Activated CD4-positive, alpha-beta memory T cell treated with anti-CD3 and anti-CD28 coated beads, Interleukin-2, amount 10 ng/mL, durations not matched to agents 7 days and 5 days (primary cell): ENCODE measurements at regions not wholly inside any gene's neighbourhood (a gene's known extent, or its start where the extent isn't known, plus 50 kb on each side); places are given as distances from the start of the nearest gene placed in this dataset.

ENCODE experiments used
- CTCF ChIA-PET: fragments of 350-600 bp; sonication (Branson Sonifier 250); formaldehyde crosslinking; loops from one replicate; lab custom pipeline; 2021; ENCODE audit warnings: antibody characterized with exemption, inconsistent platforms; lab: Charles Lee
- POLR2A ChIA-PET: fragments of 350-600 bp; sonication (Branson Sonifier 250); formaldehyde crosslinking; loops from one replicate; lab custom pipeline; 2021; ENCODE audit warnings: antibody characterized with exemption; lab: Charles Lee
- DNase-seq: peaks from one replicate; pipeline ENCODE4 v3.0.0-alpha.2; 2020
- H3K27ac Mint-ChIP-seq: one replicate; pipeline ENCODE4 v1.8.0; 2021; ENCODE audit warnings: mild to moderate bottlenecking, mixed read lengths
- H3K27me3 Mint-ChIP-seq: one replicate; pipeline ENCODE4 v1.8.0; 2021; ENCODE audit warnings: mixed read lengths
- H3K36me3 Mint-ChIP-seq: one replicate; pipeline ENCODE4 v1.8.0; 2021; ENCODE audit warnings: low read depth, mixed read lengths
- H3K4me1 Mint-ChIP-seq: one replicate; pipeline ENCODE4 v1.8.0; 2021; ENCODE audit warnings: mixed read lengths
- H3K4me3 Mint-ChIP-seq: one replicate; pipeline ENCODE4 v1.8.0; 2021; ENCODE audit warnings: mild to moderate bottlenecking, mixed read lengths
- H3K9me3 Mint-ChIP-seq: one replicate; pipeline ENCODE4 v1.8.0; 2021; ENCODE audit warnings: mixed read lengths

DNA sequence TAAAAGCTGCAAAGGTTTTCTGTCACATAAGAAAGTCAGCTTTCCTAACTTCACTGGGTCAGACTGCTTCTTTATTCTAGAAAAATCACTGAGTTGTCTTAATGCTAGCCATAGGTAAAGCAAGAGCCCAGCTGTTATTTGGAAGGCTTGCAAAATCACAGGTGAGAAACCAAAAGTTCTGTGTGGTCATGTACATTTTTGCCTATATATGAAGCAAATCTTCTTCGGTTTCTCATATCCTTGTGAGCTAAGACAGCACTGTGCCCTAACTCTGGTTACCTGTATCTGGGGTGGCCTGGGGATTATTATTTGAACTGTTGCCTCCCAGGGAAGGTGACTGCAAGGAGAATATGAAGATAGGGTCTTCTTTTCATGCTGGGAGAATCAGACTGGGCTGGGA, 444.9 kb upstream of the CLINT1 start:
- H3K27ac Mint-ChIP-seq = no peak overlapping the region
- ChIA-PET CTCF (no interaction called here), POLR2A (no interaction called here)
- no peaks in the 10 kb centered on the region for H3K36me3 Mint-ChIP-seq
- no peaks in the 10 kb centered on the region for H3K4me1 Mint-ChIP-seq
- no peaks in the 10 kb centered on the region for H3K9me3 Mint-ChIP-seq
- H3K4me3 Mint-ChIP-seq = no peak overlapping the region
- no peaks in the 10 kb centered on the region for H3K27me3 Mint-ChIP-seq
- no peak for DNase-seq

DNA sequence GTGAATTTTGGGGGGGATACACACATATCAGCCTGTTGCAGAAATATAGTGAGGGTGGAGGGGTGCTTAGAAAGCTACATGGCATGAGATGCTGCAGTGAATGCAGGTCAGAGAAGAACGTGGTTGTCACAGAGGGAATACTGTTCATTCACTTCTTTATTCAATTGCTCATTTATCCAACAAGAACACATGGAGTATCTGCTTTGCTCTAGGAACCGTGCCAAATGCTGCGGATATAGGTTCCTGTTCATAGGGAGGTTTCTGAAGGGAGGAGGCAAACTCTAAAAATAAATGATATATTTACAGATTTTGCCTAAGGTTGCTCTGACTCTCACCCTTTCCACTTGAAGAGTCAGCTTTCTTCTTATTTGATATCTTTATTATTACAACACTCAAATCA, 444.3 kb upstream of the CLINT1 start:
- Mint-ChIP-seq H3K27ac (no peak overlapping the region), H3K9me3 (no peaks in the 10 kb centered on the region), H3K4me3 (no peak overlapping the region), H3K36me3 (no peaks in the 10 kb centered on the region), H3K27me3 (no peaks in the 10 kb centered on the region), H3K4me1 (no peaks in the 10 kb centered on the region)
- no peak for DNase-seq
- CTCF ChIA-PET = no interaction called here
- POLR2A ChIA-PET = no interaction called here

DNA sequence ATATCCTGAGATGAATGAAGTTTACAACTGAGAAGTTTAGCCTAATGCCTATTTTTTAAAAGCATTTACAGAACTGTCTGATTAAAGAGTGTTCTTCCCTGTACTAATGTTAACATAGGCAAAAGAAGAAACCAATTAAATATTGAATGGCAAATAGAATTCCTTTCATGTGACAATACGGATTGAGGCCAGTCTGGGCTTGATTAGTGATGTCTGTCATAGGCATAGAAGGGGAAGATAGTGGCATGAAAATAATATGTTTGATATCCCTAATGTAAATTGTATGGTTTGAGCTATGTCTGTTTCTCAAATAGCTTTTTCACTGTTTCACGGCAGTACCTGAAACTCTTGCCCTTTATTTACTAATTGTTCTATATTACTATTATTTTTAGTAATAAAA, 443.1 kb upstream of the CLINT1 start:
- Mint-ChIP-seq H3K27me3 (no peaks in the 10 kb centered on the region), H3K4me1 (no peaks in the 10 kb centered on the region), H3K4me3 (no peak overlapping the region), H3K27ac (no peak overlapping the region), H3K36me3 (no peaks in the 10 kb centered on the region), H3K9me3 (no peaks in the 10 kb centered on the region)
- CTCF ChIA-PET = no interaction called here
- POLR2A ChIA-PET = no interaction called here
- no peak for DNase-seq

GRCh38 chr5:158301186-158301585, 442.2 kb upstream of the CLINT1 start:
- Mint-ChIP-seq H3K4me3 (no peak overlapping the region), H3K4me1 (no peaks in the 10 kb centered on the region), H3K9me3 (no peaks in the 10 kb centered on the region), H3K36me3 (no peaks in the 10 kb centered on the region), H3K27me3 (no peaks in the 10 kb centered on the region), H3K27ac (no peak overlapping the region)
- CTCF ChIA-PET = no interaction called here
- POLR2A ChIA-PET = no interaction called here
- no peak for DNase-seq

- H3K36me3 Mint-ChIP-seq = no peaks in the 10 kb centered on the region
- H3K4me3 Mint-ChIP-seq = no peak overlapping the region
- H3K9me3 Mint-ChIP-seq = no peaks in the 10 kb centered on the region
- no peaks in the 10 kb centered on the region for H3K27me3 Mint-ChIP-seq
- no peak overlapping the region for H3K27ac Mint-ChIP-seq
- POLR2A ChIA-PET = no interaction called here
- no peak for DNase-seq
- CTCF ChIA-PET = no interaction called here
- no peaks in the 10 kb centered on the region for H3K4me1 Mint-ChIP-seq
Measured at GRCh38 chr5:158300256-158300655, 441.3 kb upstream of the CLINT1 start.

DNA sequence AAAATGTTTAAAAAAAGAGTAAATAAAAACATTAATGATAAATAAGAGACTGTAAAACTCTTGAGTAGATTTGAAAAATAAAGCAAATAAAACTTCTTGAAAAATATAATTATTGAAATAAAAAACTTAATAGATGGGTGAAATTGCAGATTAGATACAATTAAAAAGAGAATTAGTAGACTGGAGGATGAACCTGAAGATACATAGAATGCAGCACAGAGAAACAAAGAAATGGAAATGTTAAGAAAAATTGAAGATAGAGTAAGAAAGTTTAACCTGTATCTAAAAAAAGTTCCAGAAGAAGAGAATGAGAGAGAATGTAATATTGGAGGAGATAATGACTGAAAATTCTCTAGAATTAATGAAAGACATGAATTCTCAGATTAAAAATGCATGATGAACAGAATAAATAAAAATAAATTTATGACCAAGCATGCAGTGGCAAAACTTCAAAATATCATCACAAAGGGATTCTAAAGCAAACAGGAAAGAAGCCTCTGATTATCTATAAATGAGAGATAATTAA, 438.1 kb upstream of the CLINT1 start:
- H3K9me3 Mint-ChIP-seq = no peaks in the 10 kb centered on the region
- ChIA-PET POLR2A (no interaction called here), CTCF (no interaction called here)
- no peaks in the 10 kb centered on the region for H3K4me1 Mint-ChIP-seq
- H3K4me3 Mint-ChIP-seq = no peak overlapping the region
- no peaks in the 10 kb centered on the region for H3K27me3 Mint-ChIP-seq
- no peaks in the 10 kb centered on the region for H3K36me3 Mint-ChIP-seq
- no peak for DNase-seq
- H3K27ac Mint-ChIP-seq = no peak overlapping the region

DNA sequence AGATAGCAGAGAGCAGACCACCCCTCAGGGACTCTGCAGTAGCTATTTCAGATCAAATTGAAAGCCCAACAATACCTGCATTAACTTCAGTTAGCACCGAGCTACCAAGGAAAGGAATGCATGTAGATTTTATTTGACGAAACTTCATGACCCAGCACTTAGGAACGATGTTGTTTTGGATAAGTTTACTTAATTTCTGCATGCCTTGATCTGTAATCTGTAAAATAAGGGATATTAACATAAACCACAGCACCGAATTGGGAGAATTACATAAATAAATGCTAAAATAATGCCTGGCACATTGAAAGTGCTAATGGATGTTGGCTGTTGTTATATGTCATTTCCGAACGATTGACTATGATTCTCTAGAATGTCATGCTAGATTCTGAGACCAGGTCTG, 435.8 kb upstream of the CLINT1 start:
- Mint-ChIP-seq H3K27me3 (no peaks in the 10 kb centered on the region), H3K36me3 (no peaks in the 10 kb centered on the region), H3K9me3 (no peaks in the 10 kb centered on the region), H3K4me1 (no peaks in the 10 kb centered on the region), H3K27ac (no peak overlapping the region), H3K4me3 (no peak overlapping the region)
- ChIA-PET POLR2A (no interaction called here), CTCF (no interaction called here)
- no peak for DNase-seq

DNA sequence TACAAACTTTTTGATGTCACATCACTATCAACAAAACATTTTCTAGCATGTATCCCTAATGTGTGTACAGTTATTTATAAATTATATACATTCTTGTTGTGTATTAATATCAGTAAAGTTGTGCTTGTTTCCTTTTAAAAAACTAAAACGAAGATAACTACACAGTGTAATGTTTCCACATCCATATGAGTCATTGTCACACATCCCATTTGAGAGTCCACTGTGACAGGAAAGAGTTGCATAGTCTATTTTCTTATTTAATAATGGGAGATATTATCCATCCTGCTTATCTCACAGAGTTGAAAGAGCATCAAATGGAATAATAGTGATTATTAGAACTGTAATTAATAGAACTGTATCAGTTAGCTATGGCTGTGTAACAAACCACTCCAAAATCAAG, 434.0 kb upstream of the CLINT1 start:
- no peak overlapping the region for H3K27ac Mint-ChIP-seq
- no peaks in the 10 kb centered on the region for H3K27me3 Mint-ChIP-seq
- DNase-seq = no peak
- no peaks in the 10 kb centered on the region for H3K36me3 Mint-ChIP-seq
- POLR2A ChIA-PET = no interaction called here
- H3K4me1 Mint-ChIP-seq = no peaks in the 10 kb centered on the region
- H3K4me3 Mint-ChIP-seq = no peak overlapping the region
- CTCF ChIA-PET = no interaction called here
- no peaks in the 10 kb centered on the region for H3K9me3 Mint-ChIP-seq

- no peaks in the 10 kb centered on the region for H3K9me3 Mint-ChIP-seq
- H3K27ac Mint-ChIP-seq = no peak overlapping the region
- no peaks in the 10 kb centered on the region for H3K4me1 Mint-ChIP-seq
- no peak overlapping the region for H3K4me3 Mint-ChIP-seq
- no peaks in the 10 kb centered on the region for H3K27me3 Mint-ChIP-seq
- H3K36me3 Mint-ChIP-seq = no peaks in the 10 kb centered on the region
- POLR2A ChIA-PET = no interaction called here
- CTCF ChIA-PET = no interaction called here
- no peak for DNase-seq
Measured at GRCh38 chr5:158289967-158290366, 431.0 kb upstream of the CLINT1 start.

DNA sequence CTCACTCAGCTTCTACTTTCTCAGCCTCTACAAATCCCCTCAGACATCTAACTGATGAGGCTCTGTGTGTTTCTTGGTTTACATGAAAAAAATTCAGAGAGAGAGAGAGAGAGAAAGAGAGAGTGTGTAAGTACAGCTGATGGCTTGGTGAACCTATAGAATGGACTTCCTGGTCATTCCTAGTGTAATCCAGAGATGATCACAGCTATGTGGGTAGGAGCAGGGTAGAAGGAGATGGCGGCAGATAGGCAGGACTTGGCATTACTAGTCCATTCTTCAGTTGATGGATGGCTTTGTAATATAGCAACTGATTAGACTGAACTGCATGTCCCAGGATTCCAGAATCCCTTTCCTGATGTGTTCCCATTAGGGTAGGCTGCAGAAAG, 429.3 kb upstream of the CLINT1 start:
- Mint-ChIP-seq H3K27ac (no peak overlapping the region), H3K36me3 (no peaks in the 10 kb centered on the region), H3K4me1 (no peaks in the 10 kb centered on the region), H3K9me3 (no peaks in the 10 kb centered on the region), H3K4me3 (no peak overlapping the region), H3K27me3 (no peaks in the 10 kb centered on the region)
- CTCF ChIA-PET = interaction anchor here (1.2 kb wide), 1 partner anchor 213 kb away, joined by 3 read pairs; no protein-coding TSS in a partner anchor
- POLR2A ChIA-PET = no interaction called here
- no peak for DNase-seq

GRCh38 chr5:158287643-158288271, 428.8 kb upstream of the CLINT1 start:
- Mint-ChIP-seq H3K4me3 (no peak overlapping the region), H3K4me1 (no peaks in the 10 kb centered on the region), H3K27ac (no peak overlapping the region), H3K36me3 (no peaks in the 10 kb centered on the region), H3K27me3 (no peaks in the 10 kb centered on the region), H3K9me3 (no peaks in the 10 kb centered on the region)
- DNase-seq = no peak
- ChIA-PET CTCF (interaction anchor here (1.2 kb wide), 1 partner anchor 213 kb away, joined by 3 read pairs; no protein-coding TSS in a partner anchor), POLR2A (no interaction called here)

DNA sequence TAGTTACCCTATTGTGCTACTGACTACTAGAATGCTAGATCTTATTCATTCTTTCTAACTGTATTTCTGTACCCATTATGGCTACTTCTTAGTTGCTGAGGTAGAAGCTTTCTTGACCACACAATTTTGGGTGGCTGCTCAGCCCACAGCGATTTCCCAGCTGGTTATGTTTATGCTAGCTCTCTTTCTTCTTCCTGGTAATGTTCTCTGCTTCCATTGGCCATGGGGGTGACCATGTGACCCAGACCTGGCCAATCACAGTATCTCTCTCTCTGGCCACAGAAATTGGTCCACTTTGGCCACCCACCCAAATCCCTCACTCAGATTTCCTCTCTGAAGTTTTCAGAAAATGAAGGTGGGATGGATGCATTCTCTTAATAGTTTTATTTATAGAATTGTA, 427.9 kb upstream of the CLINT1 start:
- H3K4me3 Mint-ChIP-seq = no peak overlapping the region
- H3K36me3 Mint-ChIP-seq = no peaks in the 10 kb centered on the region
- H3K27me3 Mint-ChIP-seq = no peaks in the 10 kb centered on the region
- H3K27ac Mint-ChIP-seq = no peak overlapping the region
- POLR2A ChIA-PET = no interaction called here
- no peak for DNase-seq
- CTCF ChIA-PET = no interaction called here
- no peaks in the 10 kb centered on the region for H3K4me1 Mint-ChIP-seq
- no peaks in the 10 kb centered on the region for H3K9me3 Mint-ChIP-seq

GRCh38 chr5:158285698-158286097, 426.8 kb upstream of the CLINT1 start:
- H3K27me3 Mint-ChIP-seq = no peaks in the 10 kb centered on the region
- no peak overlapping the region for H3K4me3 Mint-ChIP-seq
- CTCF ChIA-PET = no interaction called here
- no peak for DNase-seq
- no peaks in the 10 kb centered on the region for H3K4me1 Mint-ChIP-seq
- no peak overlapping the region for H3K27ac Mint-ChIP-seq
- POLR2A ChIA-PET = no interaction called here
- H3K36me3 Mint-ChIP-seq = no peaks in the 10 kb centered on the region
- H3K9me3 Mint-ChIP-seq = no peaks in the 10 kb centered on the region

GRCh38 chr5:158284242-158284641, 425.3 kb upstream of the CLINT1 start:
- POLR2A ChIA-PET = no interaction called here

More at GRCh38 chr5:158284242-158284641, 425.3 kb upstream of the CLINT1 start:
- H3K36me3 Mint-ChIP-seq = no peaks in the 10 kb centered on the region
- no peaks in the 10 kb centered on the region for H3K9me3 Mint-ChIP-seq
- no peak overlapping the region for H3K4me3 Mint-ChIP-seq
- H3K4me1 Mint-ChIP-seq = no peaks in the 10 kb centered on the region
- CTCF ChIA-PET = no interaction called here
- H3K27ac Mint-ChIP-seq = no peak overlapping the region
- DNase-seq = no peak
- H3K27me3 Mint-ChIP-seq = no peaks in the 10 kb centered on the region
